ENCODE measurements at regions not wholly inside any gene's neighbourhood (a gene's known extent, or its start where the extent isn't known, plus 50 kb on each side); places are given as distances from the start of the nearest gene placed in this dataset.
A peak's percentile ranks its signal among the peaks of the same experiment; 100 is the strongest.
"Not testable (repeated sequence)": the region's sequence is repeated elsewhere in the genome, so short reads cannot be mapped to it uniquely, and the experiment has no call there.

GRCh38 chr14:22252686-22253085 is 336.3 kb downstream of the DAD1 start:
- no peak for DNase-seq (ENCODE audit: low read depth in 2 of 2)

- DNase-seq (ENCODE audit: low read depth in 2 of 2), result no peak
Observed at GRCh38 chr14:22251090-22251489, 337.9 kb downstream of the DAD1 start.

DNA sequence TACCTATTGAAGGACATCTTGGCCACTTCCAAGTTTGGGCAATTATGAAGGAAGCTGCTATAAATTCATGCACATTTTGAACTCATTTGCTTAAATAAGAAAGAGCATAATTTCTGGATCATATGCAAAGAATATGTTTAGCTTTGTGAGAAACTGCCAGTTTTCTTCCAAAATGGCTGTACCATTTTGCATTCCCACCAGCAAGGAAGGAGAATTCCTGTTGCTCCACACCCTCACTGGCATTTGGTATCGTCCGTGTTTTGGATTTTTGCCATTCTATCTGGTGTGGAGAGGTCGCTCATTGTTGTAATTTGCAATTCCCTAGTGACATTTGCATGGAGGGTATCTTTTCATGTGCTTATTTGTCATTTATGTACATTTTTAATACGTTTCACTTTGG is 339.3 kb downstream of the DAD1 start:
- DNase-seq (ENCODE audit: low read depth in 2 of 2), result no peak

DNA sequence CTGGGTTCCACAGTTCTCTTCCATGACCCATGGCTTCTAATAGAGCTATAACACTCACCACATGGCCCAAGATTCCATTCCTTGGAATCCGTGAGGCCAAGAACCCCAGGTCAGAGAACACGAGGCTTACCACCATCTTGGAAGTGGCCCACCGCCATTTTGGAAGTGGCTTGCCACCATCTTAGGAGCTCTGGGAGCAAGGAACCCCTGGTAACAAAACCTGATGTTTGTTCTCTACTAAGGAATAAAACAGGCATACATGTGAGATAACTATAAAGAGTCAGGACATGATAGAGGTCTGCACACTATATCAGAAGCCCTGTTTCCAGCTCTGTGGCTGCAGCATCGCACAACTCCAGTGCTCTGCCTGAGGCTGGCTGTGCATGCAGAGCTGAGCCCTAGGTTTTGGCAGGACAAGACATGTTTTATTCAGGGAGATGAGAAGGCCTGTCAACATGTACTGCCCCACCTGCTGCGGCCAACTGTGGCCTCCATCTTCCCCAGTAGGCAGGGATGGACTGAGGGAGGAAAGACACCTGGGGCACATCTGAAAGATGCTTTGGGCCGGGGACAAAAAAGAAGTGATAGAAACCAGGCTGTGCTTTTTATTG is 344.9 kb downstream of the DAD1 start:
- DNase-seq (ENCODE audit: low read depth in 2 of 2), result no peak

DNA sequence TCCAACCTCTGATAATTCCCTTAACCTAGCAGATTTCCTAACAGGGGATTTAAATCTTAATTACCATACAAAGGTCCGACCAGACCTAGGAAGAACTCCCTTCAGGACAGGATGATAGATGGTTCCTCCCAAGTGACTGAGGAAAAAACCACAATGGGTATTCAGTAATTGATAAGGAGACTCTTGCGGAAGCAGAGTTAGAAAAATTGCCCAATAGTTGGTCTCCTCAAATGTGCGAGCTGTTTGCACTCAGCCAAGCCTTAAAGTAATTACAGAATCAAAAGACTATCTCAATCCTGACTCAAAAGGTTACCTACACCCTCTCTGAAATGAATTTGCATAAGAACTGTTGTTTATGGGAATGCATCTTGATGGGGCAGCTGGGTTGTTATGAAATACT is 350.7 kb downstream of the DAD1 start:
- not testable (repeated sequence) for DNase-seq (ENCODE audit: low read depth in 2 of 2)

GRCh38 chr14:22233377-22233776 is 355.6 kb downstream of the DAD1 start:
- no peak for DNase-seq (ENCODE audit: low read depth in 2 of 2)

DNA sequence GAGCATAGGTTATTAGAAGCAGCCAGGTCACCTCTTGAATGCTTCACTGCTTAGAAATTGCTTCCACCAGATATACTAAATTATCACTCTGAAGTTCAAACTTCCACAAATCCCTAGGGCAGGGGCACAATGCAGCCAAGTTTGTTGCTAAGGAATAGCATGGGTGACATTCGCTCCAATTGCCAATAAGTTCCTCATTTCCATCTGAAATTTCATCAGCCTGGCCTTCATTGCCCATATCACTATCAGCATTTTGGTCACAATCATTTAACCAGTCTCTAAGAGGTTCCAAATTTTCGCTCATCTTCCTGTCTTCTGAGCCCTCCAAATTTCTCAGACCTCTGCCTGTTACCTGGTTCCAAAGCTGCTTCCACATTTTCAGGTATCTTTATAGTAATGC is 356.1 kb downstream of the DAD1 start:
- no peak for DNase-seq (ENCODE audit: low read depth in 2 of 2)

- DNase-seq (ENCODE audit: low read depth in 2 of 2), result no peak
Observed at GRCh38 chr14:22232486-22232885, 356.5 kb downstream of the DAD1 start.

GRCh38 chr14:22231018-22231417 is 358.0 kb downstream of the DAD1 start:
- DNase-seq (ENCODE audit: low read depth in 2 of 2), result no peak

DNA sequence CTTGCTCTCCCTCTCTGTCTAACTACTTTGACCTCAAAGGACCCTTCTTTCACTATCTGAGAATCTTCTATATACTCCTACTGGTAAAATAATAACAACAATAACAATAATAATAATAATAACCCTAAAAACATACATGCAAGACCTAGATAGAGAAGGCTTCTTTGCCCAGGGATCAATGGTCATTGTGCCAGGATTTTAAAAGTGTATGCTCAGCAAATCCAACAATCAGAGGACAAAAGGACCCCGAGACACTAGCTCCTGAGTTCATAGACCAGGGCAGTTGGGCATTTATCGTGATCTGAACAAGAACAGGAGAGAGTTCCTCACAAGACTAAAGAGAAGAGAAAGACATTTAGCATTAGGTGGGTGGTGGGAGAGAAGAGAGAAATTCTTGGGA is 358.5 kb downstream of the DAD1 start:
- no peak for DNase-seq (ENCODE audit: low read depth in 2 of 2)

GRCh38 chr14:22227084-22227483 is 361.9 kb downstream of the DAD1 start:
- no peak for DNase-seq (ENCODE audit: low read depth in 2 of 2)

- no peak for DNase-seq (ENCODE audit: low read depth in 2 of 2)
Observed at GRCh38 chr14:22226381-22226780, 362.6 kb downstream of the DAD1 start.

DNA sequence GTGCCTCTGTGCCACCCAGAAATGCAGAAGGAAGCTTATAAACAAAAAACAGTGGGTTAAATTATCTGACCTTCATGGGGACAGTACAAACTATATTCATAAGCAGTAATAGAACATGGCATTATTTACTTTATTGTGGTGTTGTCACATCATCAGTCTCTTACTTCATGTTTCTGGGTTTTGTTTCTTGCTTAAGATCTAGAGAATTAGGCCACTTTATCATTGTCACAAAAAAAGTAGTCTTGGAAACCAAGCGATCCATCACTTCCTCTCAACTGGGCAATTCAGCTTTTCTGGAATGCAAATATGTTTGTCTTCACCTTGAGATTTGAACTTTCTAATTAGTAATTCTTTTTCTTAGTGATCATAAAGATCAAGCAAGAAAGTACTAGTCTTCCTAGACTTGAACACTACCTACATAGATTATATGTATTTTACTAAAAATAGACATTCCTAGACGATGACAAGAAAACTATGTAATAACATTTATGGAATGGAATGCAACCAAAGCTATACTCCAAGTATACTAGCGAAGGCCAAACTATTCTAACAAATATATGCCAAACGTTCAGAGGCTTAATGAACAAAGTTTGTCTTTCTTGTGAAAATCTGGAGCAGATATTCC is 363.4 kb downstream of the DAD1 start:
- DNase-seq (ENCODE audit: low read depth in 2 of 2), result peak; percentile 29 to 38

DNA sequence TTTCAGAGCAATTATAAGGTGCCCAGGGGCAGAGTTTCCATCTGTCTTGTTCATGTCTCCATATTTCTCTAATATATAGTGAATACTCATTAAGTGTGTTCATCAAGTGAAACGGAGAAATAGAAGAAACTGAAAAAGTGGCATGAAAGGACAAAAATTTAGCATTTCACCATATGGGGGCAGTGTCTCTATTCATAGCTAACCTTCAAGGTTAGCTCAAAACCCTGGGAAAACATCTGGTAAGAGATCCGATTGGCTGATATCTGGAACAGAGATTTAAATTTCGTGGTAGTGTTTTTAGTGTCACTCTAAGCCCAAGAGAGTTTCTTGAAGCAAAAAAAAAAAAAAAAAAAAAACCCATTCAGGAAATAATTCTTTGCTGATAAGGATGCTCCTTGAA is 367.5 kb downstream of the DAD1 start:
- no peak for DNase-seq (ENCODE audit: low read depth in 2 of 2)

GRCh38 chr14:22220427-22220826 is 368.6 kb downstream of the DAD1 start:
- no peak for DNase-seq (ENCODE audit: low read depth in 2 of 2)

DNA sequence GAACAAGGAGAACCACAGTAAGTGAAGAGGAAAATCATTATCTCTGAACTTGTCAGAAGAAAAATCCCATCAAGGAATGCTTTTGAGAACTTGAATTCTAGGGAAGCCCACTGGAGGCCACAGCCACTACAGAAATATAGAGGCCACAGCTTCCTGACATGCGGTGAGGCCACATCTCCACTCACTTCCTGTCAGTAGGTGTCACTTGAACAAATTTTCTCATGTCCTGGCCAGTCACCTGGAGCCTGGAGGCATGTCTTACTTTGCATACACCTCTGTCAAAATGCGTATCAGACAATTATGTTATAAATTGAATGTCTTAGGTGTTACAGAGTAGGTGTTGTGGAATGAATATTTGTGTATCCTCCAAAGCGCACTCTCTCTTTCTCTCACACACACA is 370.3 kb downstream of the DAD1 start:
- DNase-seq (ENCODE audit: low read depth in 2 of 2), result no peak

- no peak for DNase-seq (ENCODE audit: low read depth in 2 of 2)
Observed at GRCh38 chr14:22213120-22213519, 375.9 kb downstream of the DAD1 start.

- DNase-seq (ENCODE audit: low read depth in 2 of 2), result no peak
Observed at GRCh38 chr14:22210906-22211305, 378.1 kb downstream of the DAD1 start.

GRCh38 chr14:22210026-22210425 is 379.0 kb downstream of the DAD1 start:
- no peak for DNase-seq (ENCODE audit: low read depth in 2 of 2)

DNA sequence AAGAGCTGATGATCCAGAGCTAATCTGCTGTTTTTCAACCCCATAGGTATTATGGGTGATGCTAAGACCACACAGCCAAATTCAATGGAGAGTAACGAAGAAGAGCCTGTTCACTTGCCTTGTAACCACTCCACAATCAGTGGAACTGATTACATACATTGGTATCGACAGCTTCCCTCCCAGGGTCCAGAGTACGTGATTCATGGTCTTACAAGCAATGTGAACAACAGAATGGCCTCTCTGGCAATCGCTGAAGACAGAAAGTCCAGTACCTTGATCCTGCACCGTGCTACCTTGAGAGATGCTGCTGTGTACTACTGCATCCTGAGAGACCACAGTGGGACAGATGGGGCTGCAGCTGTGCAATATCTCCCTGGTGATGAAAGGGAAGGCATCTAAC is 386.0 kb downstream of the DAD1 start:
- no peak for DNase-seq (ENCODE audit: low read depth in 2 of 2)

- no peak for DNase-seq (ENCODE audit: low read depth in 2 of 2)
Observed at GRCh38 chr14:22202313-22202712, 386.7 kb downstream of the DAD1 start.

GRCh38 chr14:22200977-22201605 is 387.9 kb downstream of the DAD1 start:
- DNase-seq (ENCODE audit: low read depth in 2 of 2), result no peak

DNA sequence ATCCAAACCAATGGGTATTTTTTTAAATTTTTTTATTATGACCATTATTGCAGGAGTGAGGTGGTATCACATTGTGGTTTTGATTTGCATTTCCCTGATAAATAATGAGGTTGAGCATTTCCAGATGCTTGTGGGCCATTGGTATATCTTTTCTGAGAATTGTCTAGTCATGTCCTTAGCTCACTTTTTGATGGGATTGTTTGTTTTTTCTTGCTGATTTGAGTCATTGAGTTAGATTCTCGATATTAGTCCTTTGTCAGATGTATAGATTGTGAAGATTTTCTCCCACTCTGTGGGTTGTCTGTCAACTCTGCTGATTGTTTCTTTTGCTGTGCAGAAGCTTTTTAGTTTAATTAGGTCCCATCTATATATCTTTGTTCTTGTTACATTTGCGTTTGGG is 388.9 kb downstream of the DAD1 start:
- not testable (repeated sequence) for DNase-seq (ENCODE audit: low read depth in 2 of 2)

DNA sequence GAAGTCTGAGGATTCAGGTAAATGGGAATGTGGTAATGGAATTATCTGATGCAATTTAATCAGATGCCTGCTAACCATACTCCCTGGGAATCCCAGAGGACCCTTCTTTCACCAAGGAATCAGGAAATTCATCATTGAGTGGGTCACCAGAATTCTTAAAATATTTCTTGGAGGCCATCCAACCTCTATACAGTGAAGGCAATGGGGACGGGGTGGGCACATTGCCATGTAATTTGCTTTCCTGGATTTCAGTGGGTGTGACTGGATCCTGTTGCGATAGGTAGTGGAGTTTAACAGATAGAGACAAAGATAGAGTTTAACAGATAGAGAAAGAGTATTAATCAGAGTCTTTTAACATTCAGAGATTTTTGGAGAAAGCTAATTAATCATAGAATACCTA is 394.4 kb downstream of the DAD1 start:
- peak; percentile 43 to 44 for DNase-seq (ENCODE audit: low read depth in 2 of 2)
